HEK293T (cell line): ENCODE measurements at regions not wholly inside any gene's neighbourhood (a gene's known extent, or its start where the extent isn't known, plus 50 kb on each side); places are given as distances from the start of the nearest gene placed in this dataset.

Experiments used
- CTCF ChIA-PET: fragments of 350-600 bp; formaldehyde crosslinking; extraction: SDS; loops from one replicate; lab custom pipeline; 2021; ENCODE audit warnings: antibody characterized with exemption, inconsistent platforms; lab: Yijun Ruan, JAX
- POLR2A ChIA-PET: fragments of 350-600 bp; formaldehyde crosslinking; extraction: SDS; loops from one replicate; lab custom pipeline; 2020; ENCODE audit warnings: antibody characterized with exemption, inconsistent platforms; lab: Yijun Ruan, JAX
- DNase-seq: peaks from one replicate; pipeline ENCODE4 v3.0.0; 2012; ENCODE audit warnings: mixed read lengths; ENCODE audit errors: extremely low spot score
- ARNT ChIP-seq: fragments of 450-650 bp; IDR thresholded peaks from 2 replicates; pipeline ENCODE4 v1.6.1; 2017; ENCODE audit warnings: mild to moderate bottlenecking
- BHLHE40 ChIP-seq: fragments of 450-650 bp; IDR thresholded peaks from 2 replicates; pipeline ENCODE4 v1.6.1; 2016; ENCODE audit warnings: mild to moderate bottlenecking, moderate library complexity, borderline replicate concordance
- CTBP1 ChIP-seq: fragments of 450-650 bp; IDR thresholded peaks from 2 replicates; pipeline ENCODE4 v1.6.1; 2016; ENCODE audit warnings: borderline replicate concordance
- ELF4 ChIP-seq: fragments of 450-650 bp; IDR thresholded peaks from 2 replicates; pipeline ENCODE4 v1.6.1; 2017; ENCODE audit warnings: antibody characterized with exemption
- FOXA1 ChIP-seq: fragments of 450-650 bp; IDR thresholded peaks from 2 replicates; pipeline ENCODE4 v1.6.1; 2016; ENCODE audit warnings: mild to moderate bottlenecking
- FOXK2 ChIP-seq: fragments of 450-650 bp; IDR thresholded peaks from 2 replicates; pipeline ENCODE4 v1.6.1; 2016; ENCODE audit warnings: mild to moderate bottlenecking
- FOXM1 ChIP-seq: fragments of 450-650 bp; IDR thresholded peaks from 2 replicates; pipeline ENCODE4 v1.6.1; 2017; ENCODE audit warnings: mild to moderate bottlenecking, borderline replicate concordance
- HDGF ChIP-seq: fragments of 450-650 bp; IDR thresholded peaks from 2 replicates; pipeline ENCODE4 v1.6.1; 2017; ENCODE audit warnings: antibody characterized with exemption, borderline replicate concordance
- L3MBTL2 ChIP-seq: fragments of 450-650 bp; conservative IDR thresholded peaks from 2 replicates; pipeline ENCODE4 v1.6.1; 2016; ENCODE audit warnings: mild to moderate bottlenecking
- LEF1 ChIP-seq: fragments of 450-650 bp; IDR thresholded peaks from 2 replicates; pipeline ENCODE4 v1.6.1; 2017; ENCODE audit warnings: mild to moderate bottlenecking, borderline replicate concordance
- NFRKB ChIP-seq: fragments of 450-650 bp; IDR thresholded peaks from 2 replicates; pipeline ENCODE4 v1.6.1; 2016; ENCODE audit warnings: mild to moderate bottlenecking, moderate library complexity
- SP1 ChIP-seq: fragments of 450-650 bp; IDR thresholded peaks from 2 replicates; pipeline ENCODE4 v1.6.1; 2017
- SUZ12 ChIP-seq: fragments of 450-650 bp; IDR thresholded peaks from 2 replicates; pipeline ENCODE4 v1.6.1; 2016; ENCODE audit warnings: mild to moderate bottlenecking
- TARDBP ChIP-seq: fragments of 450-650 bp; IDR thresholded peaks from 2 replicates; pipeline ENCODE4 v1.6.1; 2016
- ZNF384 ChIP-seq: fragments of 450-650 bp; IDR thresholded peaks from 2 replicates; pipeline ENCODE4 v1.6.1; 2016
- TF ChIP-seq, protein P1 (sequence below): fragments of 450-650 bp; IDR thresholded peaks from 2 replicates; pipeline ENCODE4 v1.6.1; 2016

DNA sequence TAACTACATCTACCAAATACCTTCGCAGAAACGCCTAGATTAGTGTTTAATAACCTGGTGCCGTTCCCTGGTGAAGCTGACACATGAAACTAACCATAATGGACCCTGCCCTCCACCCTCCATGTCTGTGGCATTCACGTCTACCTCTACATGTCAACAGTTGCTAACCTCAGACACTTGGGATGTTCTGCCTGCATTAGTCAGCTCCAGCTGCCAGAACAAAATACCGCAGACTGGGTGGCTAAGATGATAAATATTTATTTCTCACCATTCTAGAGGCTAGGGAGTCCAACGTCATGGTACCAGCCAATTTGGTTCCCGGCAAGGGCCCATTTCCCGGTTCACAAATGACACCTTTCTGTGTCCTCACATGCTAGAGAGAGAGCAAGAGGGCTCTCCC, 118.5 kb upstream of the CHST15 start:
- no peak for DNase-seq
- ChIA-PET CTCF (no interaction called here), POLR2A (no interaction called here)
- TF ChIP-seq NFRKB (no peak), FOXA1 (no peak)

DNA sequence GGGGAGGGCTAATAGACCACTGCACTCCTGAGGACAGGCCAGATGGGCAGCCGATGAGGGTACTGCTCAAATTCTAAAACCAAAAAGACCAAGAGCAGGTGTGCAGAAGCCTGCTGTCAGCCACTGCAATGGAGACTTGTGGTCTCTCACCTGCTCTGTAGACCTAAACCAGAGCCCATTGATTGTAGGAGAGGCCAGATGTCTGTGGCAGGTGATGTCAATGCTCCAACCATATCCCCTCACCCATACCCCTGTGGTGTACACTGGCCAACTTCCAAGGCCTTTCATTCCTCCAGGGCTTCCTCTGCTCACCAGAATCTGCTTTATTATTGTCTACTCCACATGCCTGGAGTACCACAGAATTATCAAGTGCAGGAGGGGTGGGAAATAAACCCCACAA, 116.9 kb upstream of the CHST15 start:
- ChIA-PET CTCF (no interaction called here), POLR2A (no interaction called here)
- no peak for TF ChIP-seq SP1
- no peak for TF ChIP-seq ZNF384
- no peak for TF ChIP-seq LEF1
- TF ChIP-seq BHLHE40: no peak
- TF ChIP-seq, protein P1, sequence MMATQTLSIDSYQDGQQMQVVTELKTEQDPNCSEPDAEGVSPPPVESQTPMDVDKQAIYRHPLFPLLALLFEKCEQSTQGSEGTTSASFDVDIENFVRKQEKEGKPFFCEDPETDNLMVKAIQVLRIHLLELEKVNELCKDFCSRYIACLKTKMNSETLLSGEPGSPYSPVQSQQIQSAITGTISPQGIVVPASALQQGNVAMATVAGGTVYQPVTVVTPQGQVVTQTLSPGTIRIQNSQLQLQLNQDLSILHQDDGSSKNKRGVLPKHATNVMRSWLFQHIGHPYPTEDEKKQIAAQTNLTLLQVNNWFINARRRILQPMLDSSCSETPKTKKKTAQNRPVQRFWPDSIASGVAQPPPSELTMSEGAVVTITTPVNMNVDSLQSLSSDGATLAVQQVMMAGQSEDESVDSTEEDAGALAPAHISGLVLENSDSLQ: no peak
- no peak for TF ChIP-seq FOXA1
- TF ChIP-seq ELF4: no peak
- TF ChIP-seq FOXK2: no peak
- TF ChIP-seq CTBP1: no peak
- TF ChIP-seq HDGF: no peak
- no peak for TF ChIP-seq NFRKB
- no peak for TF ChIP-seq ARNT
- no peak for TF ChIP-seq SUZ12
- no peak for TF ChIP-seq L3MBTL2
- TF ChIP-seq TARDBP: no peak
- TF ChIP-seq FOXM1: no peak
- DNase-seq: no peak

DNA sequence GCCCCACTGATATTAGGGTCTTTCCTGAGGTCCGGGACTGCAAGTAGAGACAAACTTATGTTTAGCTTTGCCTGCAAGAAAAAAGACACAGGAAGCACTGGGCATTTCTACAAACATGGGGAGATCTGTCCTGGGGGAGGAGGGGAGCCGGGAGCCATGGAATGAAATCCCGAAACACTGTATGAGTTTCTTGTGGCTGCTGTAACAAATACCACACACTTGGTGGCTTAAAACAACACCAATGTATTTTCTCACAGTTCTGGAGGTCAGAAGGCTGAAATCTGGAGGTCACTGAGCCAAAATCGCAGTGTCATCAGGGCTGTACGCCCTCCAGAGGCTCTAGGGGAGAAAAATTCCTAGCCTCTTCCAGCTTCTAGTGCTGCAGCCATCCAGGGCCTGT, 114.0 kb upstream of the CHST15 start:
- ChIA-PET CTCF (no interaction called here), POLR2A (no interaction called here)
- DNase-seq: no peak
- TF ChIP-seq ZNF384 (no peak), FOXA1 (no peak), ELF4 (no peak), FOXM1 (no peak), FOXK2 (no peak), NFRKB (no peak), CTBP1 (no peak), TARDBP (no peak), SUZ12 (no peak), LEF1 (no peak), BHLHE40 (no peak), L3MBTL2 (no peak), SP1 (no peak), HDGF (no peak), ARNT (no peak)
- TF ChIP-seq, protein P1: no peak

DNA sequence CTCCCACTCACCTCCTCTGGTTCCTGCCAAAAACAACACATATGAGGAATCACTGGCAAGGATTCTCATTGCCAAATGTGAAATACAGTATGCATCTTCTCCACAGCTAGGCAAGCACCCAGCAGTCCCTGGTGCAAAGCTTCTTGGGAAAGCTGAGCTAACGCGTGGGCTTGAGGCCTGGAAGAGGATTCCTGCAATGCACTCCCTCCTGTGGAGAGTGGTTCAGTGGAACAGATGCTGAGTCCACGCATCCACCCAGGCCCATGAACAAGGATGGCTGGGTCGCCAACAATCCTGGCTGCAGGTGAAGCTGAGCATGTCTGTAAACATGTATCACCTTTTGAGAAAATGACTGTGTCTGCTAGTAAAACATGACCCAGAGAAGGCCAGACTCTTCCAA, 113.2 kb upstream of the CHST15 start:
- TF ChIP-seq SUZ12 (no peak), FOXA1 (no peak), HDGF (no peak), BHLHE40 (no peak), ARNT (no peak), FOXM1 (no peak), FOXK2 (no peak), SP1 (no peak), TARDBP (no peak), LEF1 (no peak), ELF4 (no peak), CTBP1 (no peak), ZNF384 (no peak), L3MBTL2 (no peak), NFRKB (no peak)
- TF ChIP-seq, protein P1: no peak
- DNase-seq: no peak
- ChIA-PET CTCF (no interaction called here), POLR2A (no interaction called here)

DNA sequence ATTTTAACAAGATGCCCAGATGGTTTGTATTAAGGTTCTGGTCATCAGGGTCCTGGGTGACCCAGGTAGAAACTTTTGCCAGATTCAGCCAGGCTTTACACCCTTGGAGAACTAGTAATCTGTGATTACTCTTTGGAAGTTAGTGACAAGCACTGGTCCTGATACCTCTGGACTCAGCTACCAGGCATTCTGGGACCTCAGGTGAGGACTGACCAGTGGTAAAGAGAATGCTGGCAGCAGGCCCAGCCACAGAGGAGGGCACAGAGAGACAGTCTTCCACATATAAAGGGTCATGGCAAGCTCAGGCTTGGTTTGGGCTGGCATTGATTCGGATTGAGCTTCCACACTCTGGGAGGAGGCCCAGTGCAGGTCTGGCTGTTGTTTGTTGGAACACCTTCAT, 112.0 kb upstream of the CHST15 start:
- no peak for DNase-seq
- CTCF ChIA-PET: no interaction called here
- TF ChIP-seq ELF4 (no peak), ZNF384 (no peak), LEF1 (no peak), ARNT (no peak), SP1 (no peak), CTBP1 (no peak), BHLHE40 (no peak), HDGF (no peak), FOXM1 (no peak), FOXA1 (no peak), L3MBTL2 (no peak), NFRKB (no peak), SUZ12 (no peak), FOXK2 (no peak), TARDBP (no peak)
- TF ChIP-seq, protein P1: no peak
- POLR2A ChIA-PET: no interaction called here

DNA sequence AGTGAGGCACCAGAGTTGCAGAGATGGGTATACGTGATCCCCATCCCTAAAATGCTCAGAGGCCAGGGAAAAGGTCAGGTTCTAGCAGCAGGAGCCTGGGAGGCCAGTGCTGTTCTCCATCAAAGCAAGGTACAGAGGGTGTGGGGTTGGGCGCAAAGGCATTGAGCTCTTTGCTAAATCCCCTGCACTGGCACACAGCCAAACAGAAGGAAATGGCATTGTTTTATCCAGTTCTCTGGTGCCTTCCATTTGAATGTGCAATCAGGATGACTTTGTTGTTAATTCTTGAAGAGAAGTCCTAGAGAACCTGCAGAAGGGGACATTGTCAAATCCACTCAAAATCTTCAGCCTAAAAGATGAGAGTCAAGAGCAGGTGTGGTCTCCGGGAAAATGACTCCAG, 111.3 kb upstream of the CHST15 start:
- no peak for DNase-seq
- ChIA-PET CTCF (no interaction called here), POLR2A (no interaction called here)
- TF ChIP-seq L3MBTL2 (no peak), TARDBP (no peak), ELF4 (no peak), CTBP1 (no peak), ZNF384 (no peak), SUZ12 (no peak)
